ENCODE measurements at regions not wholly inside any gene's neighbourhood (a gene's known extent, or its start where the extent isn't known, plus 50 kb on each side); places are given as distances from the start of the nearest gene placed in this dataset.
A peak's percentile ranks its signal among the peaks of the same experiment; 100 is the strongest.

DNA sequence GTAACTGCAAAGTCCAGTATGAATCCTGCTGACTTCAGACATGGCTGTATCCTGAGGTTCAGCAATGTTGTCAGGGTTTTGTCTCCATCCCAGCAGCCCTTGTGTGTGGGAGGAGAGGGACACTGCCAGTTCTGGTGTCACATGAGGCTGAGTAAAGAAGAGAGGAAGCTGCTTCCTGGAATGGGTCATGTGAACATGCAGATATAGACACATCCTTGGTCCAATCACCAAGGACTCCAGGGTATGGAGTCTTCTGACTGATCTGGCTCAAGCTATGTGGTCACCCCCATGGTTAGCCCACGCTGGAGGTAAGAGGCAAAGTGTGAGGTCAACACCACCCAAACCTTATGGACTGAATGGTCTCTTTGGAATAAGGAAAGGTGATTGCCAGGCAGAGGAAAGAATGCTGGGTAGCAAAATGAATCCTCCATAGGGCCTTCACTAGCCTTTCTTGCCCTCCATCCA is 134.4 kb upstream of the SLC1A4 start:
- Mint-ChIP-seq H3K4me3 (no peak overlapping the region), H3K27me3 (ENCODE audit: low read depth) (no peaks in the 10 kb centered on the region), H3K4me1 (peaks cover 36% of the 10 kb centered on the region), H3K9me3 (no peaks in the 10 kb centered on the region), H3K36me3 (ENCODE audit: low read depth) (no peaks in the 10 kb centered on the region), H3K27ac (ENCODE audit: unreplicated experiment) (no peak overlapping the region)
- no peak for DNase-seq (ENCODE audit: low read depth, low spot score)
- TF ChIP-seq CTCF (conservative IDR thresholded peaks at IDR 0.05): no peak

GRCh38 chr2:64857581-64858471 is 131.4 kb upstream of the SLC1A4 start:
- Mint-ChIP-seq H3K4me3 (no peak overlapping the region), H3K4me1 (peaks cover 32% of the 10 kb centered on the region)

DNA sequence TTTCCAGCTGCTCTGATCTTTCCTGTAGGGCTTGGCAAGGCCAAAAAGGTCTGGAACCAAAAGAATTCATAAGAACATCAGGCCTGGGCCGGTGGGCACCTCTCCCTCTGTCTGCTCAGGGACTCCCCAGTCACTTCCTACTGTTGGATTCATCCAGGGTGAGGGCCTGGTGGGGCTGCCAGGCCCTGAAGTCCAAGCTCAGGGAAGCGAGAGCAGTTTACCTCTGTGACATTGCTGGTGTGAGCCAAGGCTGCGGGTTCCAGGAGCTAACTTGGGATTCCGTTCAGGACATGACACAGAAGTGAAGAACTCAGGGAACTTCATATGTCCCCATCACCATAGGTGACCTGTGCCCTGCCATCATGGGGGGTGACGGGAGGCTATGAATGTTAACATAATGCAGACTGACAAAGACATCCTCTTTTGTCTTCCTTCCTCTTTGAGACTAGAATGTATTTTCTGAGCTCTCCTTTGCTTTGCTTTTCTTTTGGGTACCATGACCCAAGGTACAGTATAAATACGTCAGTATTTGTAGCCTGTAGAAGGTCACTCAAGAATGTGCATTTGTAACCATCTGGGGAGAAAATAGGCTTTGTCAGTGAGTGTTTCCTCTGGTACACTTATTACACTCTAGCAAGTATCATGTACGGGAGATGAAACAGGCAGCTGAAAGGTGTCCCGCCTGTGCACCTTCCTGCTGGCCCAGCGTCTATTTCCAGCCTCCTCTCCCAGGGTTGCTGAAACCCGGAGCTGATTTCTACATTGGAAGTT is 130.5 kb upstream of the SLC1A4 start:
- Mint-ChIP-seq H3K36me3 (ENCODE audit: low read depth) (no peaks in the 10 kb centered on the region), H3K9me3 (no peaks in the 10 kb centered on the region), H3K4me1 (peaks cover 28% of the 10 kb centered on the region), H3K4me3 (peak overlapping the region; percentile 67), H3K27me3 (ENCODE audit: low read depth) (no peaks in the 10 kb centered on the region), H3K27ac (ENCODE audit: unreplicated experiment) (no peak overlapping the region)
- DNase-seq (ENCODE audit: low read depth, low spot score): no peak
- TF ChIP-seq CTCF (conservative IDR thresholded peaks at IDR 0.05): no peak

More at GRCh38 chr2:64857581-64858471, 131.4 kb upstream of the SLC1A4 start:
- Mint-ChIP-seq H3K9me3 (no peaks in the 10 kb centered on the region), H3K27ac (ENCODE audit: unreplicated experiment) (peak overlapping the region; percentile 52), H3K27me3 (ENCODE audit: low read depth) (no peaks in the 10 kb centered on the region), H3K36me3 (ENCODE audit: low read depth) (no peaks in the 10 kb centered on the region)
- no peak for DNase-seq (ENCODE audit: low read depth, low spot score)
- TF ChIP-seq CTCF (conservative IDR thresholded peaks at IDR 0.05): no peak

DNA sequence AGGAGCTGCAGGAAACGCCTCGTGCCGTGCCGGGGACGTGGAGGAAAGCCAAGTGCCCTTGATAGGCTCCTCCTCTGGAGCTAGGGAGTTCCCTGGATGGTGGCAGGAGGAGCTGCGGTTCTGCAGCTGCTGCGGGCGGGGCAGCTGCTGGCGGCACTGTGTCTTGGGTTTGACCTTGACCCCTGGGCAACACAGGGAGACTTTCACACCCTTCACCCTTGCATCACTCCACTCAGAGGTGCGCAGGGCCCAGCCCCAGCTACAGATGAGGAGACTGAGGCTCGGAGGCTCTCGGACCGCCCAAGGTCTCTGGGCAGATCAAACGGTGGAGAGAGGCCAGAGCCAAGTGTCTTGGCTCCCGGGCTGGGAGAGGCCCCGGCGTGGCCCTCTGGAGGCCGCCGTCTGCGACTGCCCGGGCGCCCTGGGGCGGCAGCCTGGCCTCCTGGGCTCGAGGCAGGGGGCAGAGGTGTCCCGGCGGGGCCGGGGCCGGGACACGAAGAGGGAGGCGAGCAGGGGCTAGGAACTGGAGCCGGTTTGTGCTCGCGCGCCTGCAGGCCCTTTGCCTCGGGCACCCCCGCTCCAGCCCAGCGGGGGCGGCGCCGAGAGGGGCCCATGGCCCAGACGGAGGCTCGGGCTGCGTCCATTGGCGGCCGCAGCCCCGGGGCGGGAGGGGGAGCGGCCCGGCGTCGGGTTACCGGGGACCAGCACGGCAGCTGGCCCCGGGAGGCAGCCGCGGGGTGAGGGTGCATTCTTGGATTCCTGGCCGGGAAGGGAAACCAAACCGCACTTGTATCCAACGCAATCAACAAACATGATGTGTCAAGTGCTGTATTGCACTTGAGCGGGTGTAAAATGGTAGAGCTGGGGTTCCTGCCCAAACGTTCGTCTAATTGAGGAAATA is 129.6 kb upstream of the SLC1A4 start:
- Mint-ChIP-seq H3K4me1 (peaks cover 28% of the 10 kb centered on the region), H3K9me3 (no peaks in the 10 kb centered on the region), H3K36me3 (ENCODE audit: low read depth) (no peaks in the 10 kb centered on the region), H3K4me3 (peak overlapping the region; percentile 67), H3K27me3 (ENCODE audit: low read depth) (no peaks in the 10 kb centered on the region), H3K27ac (ENCODE audit: unreplicated experiment) (no peak overlapping the region)
- TF ChIP-seq CTCF (conservative IDR thresholded peaks at IDR 0.05): no peak
- peak; percentile 41 for DNase-seq (ENCODE audit: low read depth, low spot score)
